Ammon's horn (tissue), 1 donor: ENCODE measurements at regions not wholly inside any gene's neighbourhood (a gene's known extent, or its start where the extent isn't known, plus 50 kb on each side); places are given as distances from the start of the nearest gene placed in this dataset.

Experiments used
- DNase-seq: peaks from one replicate; pipeline ENCODE4 v3.0.0-alpha.2; 2016; ENCODE audit warnings: low spot score

GRCh38 chr5:156137071-156137869 is 189.7 kb upstream of the SGCD start:
- no peak for DNase-seq

- DNase-seq, result no peak
Measured at GRCh38 chr5:156142867-156143266, 184.1 kb upstream of the SGCD start.

- DNase-seq, result no peak
Measured at GRCh38 chr5:156147261-156147943, 179.6 kb upstream of the SGCD start.

- DNase-seq, result no peak
Measured at GRCh38 chr5:156147944-156148285, 179.0 kb upstream of the SGCD start.

- DNase-seq, result no peak
Measured at GRCh38 chr5:156148301-156148700, 178.7 kb upstream of the SGCD start.

GRCh38 chr5:156149213-156149612 is 177.8 kb upstream of the SGCD start:
- no peak for DNase-seq

GRCh38 chr5:156153602-156154001 is 173.4 kb upstream of the SGCD start:
- DNase-seq, result no peak

GRCh38 chr5:156154757-156155156 is 172.2 kb upstream of the SGCD start:
- DNase-seq, result no peak

- no peak for DNase-seq
Measured at GRCh38 chr5:156155598-156155997, 171.4 kb upstream of the SGCD start.

GRCh38 chr5:156164306-156164705 is 162.7 kb upstream of the SGCD start:
- no peak for DNase-seq

- no peak for DNase-seq
Measured at GRCh38 chr5:156169495-156169894, 157.5 kb upstream of the SGCD start.

- DNase-seq, result no peak
Measured at GRCh38 chr5:156170351-156170961, 156.5 kb upstream of the SGCD start.

- DNase-seq, result no peak
Measured at GRCh38 chr5:156174225-156174624, 152.7 kb upstream of the SGCD start.

GRCh38 chr5:156178117-156178516 is 148.8 kb upstream of the SGCD start:
- no peak for DNase-seq

GRCh38 chr5:156181656-156182055 is 145.3 kb upstream of the SGCD start:
- no peak for DNase-seq

- DNase-seq, result no peak
Measured at GRCh38 chr5:156182174-156182967, 144.6 kb upstream of the SGCD start.

- DNase-seq, result no peak
Measured at GRCh38 chr5:156186760-156187159, 140.2 kb upstream of the SGCD start.

GRCh38 chr5:156188016-156188415 is 138.9 kb upstream of the SGCD start:
- DNase-seq, result no peak

GRCh38 chr5:156189628-156190027 is 137.3 kb upstream of the SGCD start:
- DNase-seq, result no peak

- DNase-seq, result no peak
Measured at GRCh38 chr5:156191547-156191946, 135.4 kb upstream of the SGCD start.

- DNase-seq, result no peak
Measured at GRCh38 chr5:156197042-156197635, 129.8 kb upstream of the SGCD start.

- DNase-seq, result no peak
Measured at GRCh38 chr5:156199045-156199444, 127.9 kb upstream of the SGCD start.
